ENCODE measurements at regions not wholly inside any gene's neighbourhood (a gene's known extent, or its start where the extent isn't known, plus 50 kb on each side); places are given as distances from the start of the nearest gene placed in this dataset.

DNA sequence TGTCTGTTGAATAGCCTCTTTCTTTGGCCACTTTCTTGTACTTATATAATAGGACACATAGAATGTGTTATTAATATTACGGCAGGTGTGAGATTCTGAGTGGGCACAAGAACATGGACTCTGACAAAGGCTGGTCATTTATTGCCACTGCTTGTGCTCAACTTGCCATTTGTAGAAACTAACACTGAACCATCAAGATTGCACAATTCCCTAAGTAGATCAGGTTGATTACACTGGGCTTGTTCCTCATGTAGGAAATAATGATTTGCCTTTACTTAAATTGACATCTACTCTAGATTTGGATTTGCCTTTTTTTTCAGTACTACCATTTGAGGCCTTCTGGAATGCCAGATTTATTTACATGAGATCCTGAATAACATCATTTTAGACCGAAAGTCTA is 342.7 kb upstream of the CWC22 start:
- DNase-seq: no peak

DNA sequence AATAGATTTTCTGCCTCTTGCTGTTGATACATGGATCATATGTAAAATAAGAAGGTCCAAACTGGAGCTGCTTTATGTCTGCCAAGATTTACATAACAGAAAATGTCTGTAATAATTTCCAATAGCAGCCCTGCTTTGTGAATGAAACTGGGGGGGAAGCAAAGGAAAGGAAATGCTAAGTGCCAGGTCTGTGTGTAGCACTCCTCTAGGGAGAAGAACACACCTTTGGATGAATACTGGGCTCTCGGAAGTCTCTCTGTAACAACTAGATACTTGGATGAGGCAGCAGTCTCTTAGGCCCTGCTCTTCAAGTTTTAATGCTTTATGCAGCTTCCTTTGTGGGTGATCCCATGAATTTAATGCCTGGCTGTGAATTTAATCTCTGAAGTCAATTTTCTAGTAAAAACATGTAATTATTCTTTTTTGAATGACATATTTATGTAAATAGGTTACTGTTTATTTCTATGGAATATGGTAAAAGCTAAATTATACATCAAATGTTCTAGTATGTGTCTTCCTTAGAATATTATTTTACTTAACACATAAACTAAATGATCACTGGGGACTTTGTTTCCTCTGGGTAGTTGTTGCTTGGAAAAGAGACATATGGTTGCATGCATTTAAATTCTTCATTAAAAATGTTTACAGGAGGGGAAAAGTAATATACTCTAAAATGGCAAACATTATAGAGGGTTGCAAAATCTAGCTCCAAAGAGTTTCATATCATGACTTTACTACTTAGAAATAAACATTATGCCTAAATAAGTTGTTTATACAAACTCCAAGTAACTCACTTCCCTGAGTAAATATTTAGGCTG is 336.6 kb upstream of the CWC22 start:
- DNase-seq: no peak

DNA sequence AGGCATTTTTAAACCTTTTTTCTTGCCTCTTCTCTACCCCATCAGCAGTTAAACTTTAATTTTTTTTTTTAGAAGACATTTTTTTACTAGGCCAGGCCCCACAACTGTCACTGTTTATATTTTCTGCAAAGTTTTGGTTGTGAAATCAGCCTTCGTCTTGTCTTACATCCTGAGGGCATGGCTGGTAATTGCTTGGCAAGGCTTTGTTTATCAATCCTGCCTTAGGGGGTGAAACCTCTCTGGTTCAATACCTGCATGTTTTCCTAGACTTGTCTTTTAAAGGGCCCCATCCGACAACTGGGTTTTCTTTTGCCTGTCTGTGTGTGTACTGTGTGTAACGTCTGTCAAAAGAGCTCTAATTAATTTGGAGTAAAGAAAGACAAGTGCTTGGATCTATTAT is 330.0 kb upstream of the CWC22 start:
- DNase-seq: no peak

DNA sequence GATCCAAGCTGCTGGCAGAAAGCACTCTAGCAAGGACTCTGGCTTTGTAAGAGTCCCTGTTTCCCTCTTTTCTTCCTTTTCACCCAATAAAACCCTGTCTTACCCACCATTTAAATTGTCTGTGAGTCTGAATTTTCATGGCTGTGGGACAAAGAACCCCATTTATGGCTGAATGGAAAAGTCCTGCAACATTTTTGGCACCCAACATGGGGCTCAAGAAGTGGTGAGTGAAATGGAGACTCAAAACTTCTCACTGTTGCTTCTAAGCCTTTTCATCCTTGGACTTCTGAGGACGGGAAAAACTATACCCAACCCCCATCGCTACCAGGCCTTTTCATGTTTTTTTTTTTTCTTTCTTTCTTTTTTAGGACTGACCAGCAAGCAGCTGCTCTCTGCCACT is 329.5 kb upstream of the CWC22 start:
- no peak for DNase-seq

DNA sequence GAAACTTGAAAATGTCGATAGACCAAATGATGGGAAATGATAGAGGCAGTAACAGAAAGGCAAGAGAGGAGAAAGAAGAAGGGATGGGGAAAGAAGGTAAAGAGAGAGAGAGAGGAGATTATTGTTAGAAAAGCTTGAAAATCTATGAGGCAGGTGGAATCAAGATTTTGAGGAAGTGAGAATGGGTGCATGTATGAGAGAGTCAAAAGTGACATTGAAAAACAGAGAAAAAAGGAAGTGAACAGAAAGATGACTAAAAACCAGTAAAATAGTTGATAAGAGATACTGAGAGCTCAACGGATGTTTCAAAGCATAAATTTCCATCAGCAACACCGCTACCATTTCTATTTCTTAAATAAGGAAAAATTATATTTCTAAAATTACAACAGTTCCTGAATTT is 327.4 kb upstream of the CWC22 start:
- peak; percentile 42 to 44 for DNase-seq

DNA sequence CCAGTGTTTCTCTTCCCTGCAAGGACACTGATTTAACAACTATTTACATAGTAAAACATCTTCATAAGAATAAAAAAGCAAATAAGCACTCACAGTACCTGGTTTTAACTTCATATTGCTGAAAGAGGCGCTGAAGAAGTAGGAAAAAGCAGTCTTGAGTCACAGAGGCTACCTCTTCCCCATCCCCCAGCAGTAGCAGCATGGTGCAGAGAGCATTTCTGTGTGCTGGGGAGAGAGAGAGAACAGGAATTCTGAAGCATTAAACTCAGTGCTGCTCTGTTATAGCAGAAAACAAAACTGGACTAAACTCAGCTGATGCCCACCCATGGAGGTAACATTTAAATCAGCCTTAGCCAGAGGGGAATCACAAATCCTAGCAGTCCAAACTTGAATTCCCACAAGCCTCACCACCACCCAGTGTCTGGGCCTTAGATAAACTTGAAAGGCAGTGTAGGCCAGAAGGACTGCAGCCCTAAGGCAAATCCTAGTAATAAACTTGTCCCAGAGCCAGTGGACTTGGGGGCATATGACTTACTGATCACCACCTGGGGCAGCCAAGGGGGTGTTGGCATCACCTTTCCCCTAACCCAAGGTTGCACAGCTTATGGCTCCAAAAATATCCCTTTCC is 321.8 kb upstream of the CWC22 start:
- no peak for DNase-seq

DNA sequence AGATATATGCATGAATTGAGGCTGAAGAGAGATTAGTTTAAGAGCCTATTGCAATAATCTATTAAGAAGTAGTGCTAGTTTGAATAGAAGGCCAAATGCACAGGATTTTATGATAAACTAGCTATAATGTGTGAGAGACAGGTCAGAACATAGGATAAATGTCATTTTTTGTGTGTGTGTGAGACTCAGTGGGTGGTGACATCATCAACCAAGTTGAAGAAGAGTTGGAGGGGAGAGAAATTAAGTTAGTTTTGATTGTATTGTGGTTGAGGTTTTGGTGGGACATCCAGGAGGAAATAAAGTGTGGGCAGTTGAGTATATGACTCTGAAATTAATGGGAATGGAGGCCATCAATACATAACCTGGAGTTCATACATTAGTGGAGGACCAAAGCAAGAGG is 320.1 kb upstream of the CWC22 start:
- no peak for DNase-seq

DNA sequence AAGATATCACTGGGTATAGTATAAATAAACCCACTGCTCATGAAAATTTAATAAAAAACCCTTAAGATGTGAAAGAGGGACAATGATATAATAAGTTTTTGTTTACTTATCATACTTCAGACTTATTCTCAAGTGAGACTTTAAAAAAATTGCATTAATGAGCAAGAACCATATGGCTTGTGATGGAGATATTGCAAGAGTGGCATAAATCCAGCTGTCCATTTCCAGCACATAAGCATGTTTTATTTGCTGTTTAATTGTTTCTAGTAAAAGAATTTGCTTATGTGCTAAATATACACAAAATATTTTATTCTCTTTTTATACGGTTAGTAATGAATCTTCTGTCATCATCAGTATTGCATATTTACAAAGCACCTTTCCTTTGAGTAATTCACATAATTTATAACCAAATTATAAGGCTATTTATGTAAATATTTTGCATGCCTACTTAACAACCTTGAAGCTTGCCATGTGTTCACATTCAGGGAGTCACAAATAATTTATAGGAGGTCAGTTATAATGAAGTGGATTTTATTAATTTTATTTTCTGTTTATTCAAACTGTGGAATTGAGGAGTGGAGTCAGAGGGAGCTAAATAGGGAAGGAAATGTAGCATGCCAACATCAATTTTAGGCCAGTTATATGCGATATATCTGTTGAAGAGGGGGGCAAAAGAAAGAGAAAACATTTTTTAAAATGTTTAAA is 318.5 kb upstream of the CWC22 start:
- no peak for DNase-seq

DNA sequence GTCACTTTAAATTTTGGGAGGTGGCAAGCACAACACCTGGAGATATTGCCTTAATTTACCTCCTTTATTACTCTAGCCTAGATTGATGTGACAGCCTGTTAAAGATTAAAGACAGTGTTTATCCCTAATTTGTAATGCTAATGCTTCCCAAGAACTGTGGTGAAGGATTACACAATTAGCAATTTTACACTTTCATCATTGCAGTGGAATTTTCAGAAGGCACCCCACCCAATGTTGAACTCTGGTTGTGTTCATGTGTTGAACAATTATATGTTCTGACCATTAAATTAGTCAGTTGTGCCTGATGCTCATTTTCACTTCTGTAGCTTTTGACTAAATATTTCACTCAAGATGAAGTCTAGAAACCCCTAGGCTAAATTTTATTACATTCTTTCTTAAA is 317.1 kb upstream of the CWC22 start:
- no peak for DNase-seq

DNA sequence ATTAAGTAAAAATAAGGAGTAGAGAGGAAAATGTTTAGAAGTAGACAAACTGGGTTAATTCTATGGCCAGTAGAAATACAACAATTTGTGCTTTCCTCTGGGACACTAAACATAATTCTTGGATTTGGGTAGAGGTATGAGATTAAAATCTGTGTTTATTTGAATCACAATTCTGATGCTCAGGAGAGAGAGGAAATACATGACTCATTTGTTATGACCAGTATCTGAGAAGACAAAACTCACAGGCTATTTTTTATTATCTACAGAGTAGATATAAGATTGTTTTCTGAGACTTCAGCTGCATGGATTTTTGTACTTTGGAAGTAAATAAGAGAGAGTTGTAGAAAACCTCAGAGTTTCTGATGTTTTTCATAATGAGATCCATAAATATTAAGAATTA is 315.7 kb upstream of the CWC22 start:
- no peak for DNase-seq

DNA sequence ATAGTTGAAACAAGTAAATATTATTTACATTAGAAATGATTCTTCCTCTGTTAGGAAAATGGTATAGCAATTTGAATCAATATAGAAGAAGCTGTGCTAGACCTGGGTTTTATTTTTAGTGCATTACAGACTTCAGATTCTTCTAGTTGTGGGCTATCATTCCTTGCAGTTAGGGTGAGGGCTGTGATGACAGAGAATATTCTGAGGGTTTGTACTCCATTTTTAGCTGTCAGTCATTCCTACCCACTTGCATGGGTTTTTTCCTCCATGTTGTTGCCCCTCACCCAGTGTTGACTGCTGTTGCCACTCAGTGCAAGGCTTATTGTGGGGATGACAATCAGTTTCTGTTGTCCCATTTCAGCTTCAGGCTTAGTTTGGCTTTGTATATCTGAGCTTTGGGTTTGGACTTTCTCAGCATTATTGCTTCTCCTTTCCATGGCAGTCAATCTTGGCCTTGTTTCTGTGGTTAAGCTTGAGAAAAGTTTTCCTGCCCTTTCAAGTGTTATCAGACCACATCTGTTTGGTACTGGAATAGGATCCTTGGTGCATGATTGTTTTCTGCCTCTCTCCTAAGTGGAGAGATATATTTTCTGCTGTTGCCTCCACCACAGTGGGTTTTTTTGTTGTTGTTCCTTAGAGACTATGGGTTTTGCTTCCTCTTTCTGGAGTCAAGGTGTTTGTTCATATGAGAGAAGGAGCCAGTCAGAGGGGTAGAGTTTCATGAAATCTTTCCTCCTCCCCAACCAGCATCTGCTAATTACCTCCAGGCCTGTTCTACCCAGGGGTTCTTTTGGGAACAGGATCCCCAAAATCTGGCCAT is 312.7 kb upstream of the CWC22 start:
- peak in 1 of 2 experiments; percentile 43 for DNase-seq

DNA sequence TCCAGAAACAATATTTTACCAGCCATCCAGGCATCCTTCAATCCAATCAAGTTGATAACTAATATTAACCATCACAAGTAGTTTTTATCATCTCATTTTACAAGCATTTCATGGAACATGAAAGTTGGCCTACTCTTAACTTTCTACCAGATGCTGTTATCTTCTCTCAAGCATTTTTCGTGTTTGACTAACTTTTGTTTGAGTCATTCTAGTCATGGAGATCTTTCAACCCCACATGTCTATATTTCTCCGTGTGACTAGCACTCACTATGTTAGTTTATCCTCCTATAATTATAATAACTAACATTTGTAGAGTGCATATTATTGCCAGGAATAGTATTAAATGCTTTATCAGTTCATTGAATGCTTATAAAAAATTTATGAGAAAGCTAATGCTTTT is 307.0 kb upstream of the CWC22 start:
- no peak for DNase-seq

DNA sequence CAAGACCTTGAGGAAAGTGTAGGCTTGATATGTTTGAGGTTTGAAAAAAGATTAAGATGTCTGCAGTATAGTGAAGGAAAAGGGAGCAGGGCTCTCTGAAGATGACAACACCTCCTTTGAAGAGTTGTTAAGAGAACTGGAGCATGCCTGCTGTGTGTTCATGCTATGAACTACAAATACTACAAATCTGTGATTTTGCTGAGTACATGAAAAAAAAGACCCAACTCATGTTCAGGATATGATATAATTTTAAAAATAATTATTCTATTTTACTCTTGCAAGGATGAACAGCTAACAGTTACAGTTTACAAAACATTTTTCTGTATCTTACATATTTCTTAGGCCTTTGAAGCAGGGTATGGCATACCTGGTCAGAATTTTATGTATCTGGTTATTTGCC is 305.4 kb upstream of the CWC22 start:
- no peak for DNase-seq

DNA sequence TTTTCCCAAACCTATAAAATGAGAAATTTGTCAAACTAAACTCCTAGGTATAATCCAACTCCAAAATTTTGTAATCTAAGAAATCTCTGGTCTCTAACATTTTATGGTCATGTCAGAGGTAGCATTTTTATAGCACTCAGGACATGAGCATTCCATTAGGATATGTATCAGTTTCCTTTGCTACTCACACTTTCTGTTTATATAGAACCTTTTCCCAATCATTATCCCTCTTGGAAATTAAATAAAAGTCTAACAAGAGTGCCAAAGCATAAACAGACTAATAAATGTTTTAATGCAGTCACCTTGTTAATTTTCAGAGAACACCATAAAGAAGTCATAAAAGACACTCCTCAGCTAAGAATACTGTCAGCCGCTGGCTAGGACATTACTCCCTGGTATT is 300.0 kb upstream of the CWC22 start:
- no peak for DNase-seq

DNA sequence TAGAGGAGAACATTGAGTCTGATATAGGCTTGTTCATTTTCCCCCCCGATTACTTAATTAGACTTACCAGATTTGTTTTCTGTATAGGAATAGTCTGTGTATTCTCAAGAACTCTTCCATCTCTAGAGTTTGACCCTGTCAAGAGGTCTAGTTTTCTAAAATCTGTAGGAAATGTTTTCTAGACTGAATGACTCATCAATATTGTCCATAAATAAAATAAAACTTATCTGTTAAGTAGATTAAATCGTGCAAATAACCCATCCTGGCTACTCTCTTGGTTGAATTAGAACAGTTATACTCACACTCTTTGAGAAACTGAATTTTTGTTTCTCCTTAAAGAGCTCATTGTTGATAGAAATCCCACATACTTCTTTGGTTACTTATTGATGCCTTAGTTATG is 299.2 kb upstream of the CWC22 start:
- no peak for DNase-seq

DNA sequence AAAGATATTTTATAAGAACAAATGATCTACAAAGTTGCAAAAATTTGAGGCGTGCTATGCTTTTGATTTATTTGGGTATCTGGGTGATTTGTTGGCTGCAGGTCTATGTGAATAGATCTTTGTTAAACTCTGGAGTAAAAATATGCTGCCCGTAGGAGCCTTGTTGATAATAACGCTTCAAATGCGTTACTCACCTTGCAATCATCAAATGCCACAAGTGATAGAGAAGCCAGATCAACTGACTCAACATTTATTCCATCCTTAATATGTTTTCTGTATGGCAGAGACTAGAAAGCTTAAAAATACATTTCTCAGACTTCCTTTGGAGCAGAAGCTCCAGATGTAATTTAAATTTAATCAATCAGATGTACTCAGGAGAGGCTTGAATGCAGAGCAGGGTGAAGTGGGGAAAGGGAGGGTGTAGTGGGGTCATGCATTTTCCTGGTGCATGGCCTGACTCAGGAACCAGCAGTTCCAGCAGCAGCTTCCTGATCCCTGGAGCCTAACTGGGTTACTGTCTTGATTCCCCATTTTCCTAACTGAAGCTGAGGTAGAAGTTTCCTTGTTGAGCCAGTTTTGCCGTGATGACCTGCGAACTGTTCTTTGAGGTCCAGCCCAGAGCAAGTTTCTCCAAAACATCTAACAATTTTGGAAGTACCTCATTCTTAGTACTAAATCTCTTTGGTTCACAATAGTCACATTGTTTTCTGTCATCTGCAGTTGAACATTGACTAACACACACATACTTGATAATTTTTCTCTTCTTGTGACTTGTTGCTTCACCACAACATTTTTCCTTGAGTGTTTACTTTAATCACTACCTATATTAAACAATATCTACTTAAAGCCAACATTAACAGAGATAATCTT is 284.7 kb upstream of the CWC22 start:
- DNase-seq: no peak

DNA sequence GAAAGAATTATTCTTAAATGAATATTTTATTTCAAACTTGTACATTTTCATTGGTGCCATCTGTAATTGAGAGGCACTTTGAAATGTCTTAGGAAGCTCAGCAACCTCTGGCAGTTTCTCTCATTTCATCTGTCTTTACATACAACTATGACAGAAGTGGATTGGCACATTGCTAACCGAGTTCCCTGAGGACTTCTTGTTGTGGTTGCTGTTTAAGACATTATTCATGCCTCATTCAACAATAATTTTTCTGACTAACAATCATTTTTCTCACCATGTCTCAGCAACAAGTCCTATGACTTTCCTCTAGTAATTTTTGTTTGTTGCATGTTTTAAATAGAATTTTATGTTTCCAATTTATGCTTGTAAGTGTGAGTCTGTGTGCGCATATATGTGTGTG is 284.0 kb upstream of the CWC22 start:
- no peak for DNase-seq

DNA sequence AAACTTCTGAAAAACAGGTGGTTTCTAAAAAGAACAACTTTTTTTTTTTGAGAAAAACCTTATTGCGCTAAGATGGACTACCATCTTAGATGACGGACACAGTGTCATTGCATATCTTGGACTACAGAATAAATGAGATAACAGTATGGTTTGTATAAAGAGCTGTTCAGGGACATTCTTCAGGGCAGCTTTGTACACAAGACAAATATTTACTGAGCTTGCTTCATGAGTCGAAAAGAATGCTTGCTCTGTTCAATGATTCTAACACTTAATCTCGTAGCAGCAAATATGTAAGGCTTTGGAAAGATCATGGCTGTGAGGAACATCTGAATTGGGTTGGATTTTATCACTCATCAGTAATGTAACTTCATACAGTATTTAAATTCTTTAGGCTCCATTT is 282.5 kb upstream of the CWC22 start:
- DNase-seq: no peak

DNA sequence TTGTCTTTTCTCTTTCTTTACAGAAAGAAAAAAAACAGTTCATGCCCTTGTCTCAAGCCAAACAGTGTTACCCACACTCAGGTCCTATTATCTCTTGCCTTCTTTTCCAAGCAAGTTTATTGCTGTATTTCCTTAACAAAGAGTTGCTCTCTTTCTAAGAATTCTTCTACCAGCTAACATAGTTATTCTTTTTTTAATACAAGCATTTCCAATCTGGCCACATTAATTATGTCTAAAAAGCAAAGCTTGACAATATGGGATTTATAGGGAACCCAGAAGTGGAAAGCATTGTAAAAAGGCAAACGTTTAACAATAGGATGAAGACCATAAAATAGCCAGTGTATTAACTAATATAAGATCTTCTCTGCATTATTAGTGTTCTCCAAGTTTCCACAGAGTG is 272.5 kb upstream of the CWC22 start:
- no peak for DNase-seq

DNA sequence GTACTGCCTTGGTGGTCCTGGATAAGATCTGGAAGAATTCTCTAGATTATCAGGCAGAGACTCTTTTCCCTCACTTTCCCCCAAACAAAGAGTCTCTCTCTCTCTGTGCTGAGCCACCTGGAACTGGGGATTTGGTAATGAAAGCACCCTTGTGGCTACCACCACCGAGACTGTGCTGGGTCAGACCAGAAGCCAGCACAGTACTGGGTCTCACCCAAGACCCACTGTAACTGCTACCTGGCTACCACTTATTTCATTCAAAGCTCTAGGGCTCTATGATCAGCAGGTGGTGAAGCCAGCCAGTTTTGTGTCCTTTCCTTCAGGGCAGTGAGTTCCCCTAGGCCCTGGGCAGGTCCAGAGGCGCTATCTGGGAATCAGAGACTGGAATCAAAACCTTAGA is 269.6 kb upstream of the CWC22 start:
- no peak for DNase-seq

DNA sequence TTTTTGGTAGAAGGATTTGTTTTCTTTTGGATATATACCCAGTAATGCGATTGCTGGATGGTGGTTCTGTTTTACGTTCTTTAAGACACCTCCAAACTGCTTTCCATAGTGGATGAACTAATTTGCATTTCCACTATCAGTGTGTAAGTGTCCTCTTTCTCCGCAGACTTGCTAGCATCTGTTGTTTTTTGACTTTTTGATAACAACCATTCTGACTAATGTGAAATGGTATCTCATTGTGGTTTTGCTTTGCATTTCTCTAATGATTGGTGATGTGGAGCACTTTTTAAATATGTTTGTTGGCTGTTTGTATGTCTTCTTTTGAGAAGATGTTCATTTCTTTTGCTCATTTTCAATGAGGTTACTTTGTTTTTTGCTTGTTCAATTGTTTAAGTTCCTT is 260.9 kb upstream of the CWC22 start:
- DNase-seq: no peak

DNA sequence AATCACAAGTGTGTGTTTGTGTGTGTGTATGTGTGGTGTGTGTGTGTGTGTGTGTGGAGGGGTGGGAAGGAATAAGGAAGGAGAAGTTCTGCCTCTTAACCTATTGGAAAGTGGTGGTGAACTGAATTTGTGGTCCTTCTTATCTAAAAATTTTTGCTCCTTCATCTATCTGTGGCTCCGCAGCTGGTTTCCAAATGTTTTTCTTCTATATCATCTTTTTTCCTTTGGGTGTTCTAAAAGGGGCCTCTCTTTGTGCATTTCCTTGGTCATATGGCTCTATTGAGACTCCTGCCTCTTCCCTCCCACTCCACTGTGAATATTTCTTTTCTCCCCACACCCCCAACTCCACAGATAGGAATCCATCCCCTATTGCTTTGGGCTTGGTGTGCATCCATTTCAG is 254.9 kb upstream of the CWC22 start:
- no peak for DNase-seq

All from Kasumi-1 (cell line).